Transverse colon (tissue), 4 donors: ENCODE measurements at regions not wholly inside any gene's neighbourhood (a gene's known extent, or its start where the extent isn't known, plus 50 kb on each side); places are given as distances from the start of the nearest gene placed in this dataset.

Experiments
- DNase-seq: peaks from one replicate; pipeline ENCODE4 v3.0.0-alpha.2; 2019
- H3K27ac ChIP-seq, 4 donors: fragments of 200-600 bp; sonication (generic); 2 replicates each; pipeline ENCODE4 v1.5.1; 2016 to 2018; ENCODE audit warnings: inconsistent platforms in 4 of 4
- H3K27me3 ChIP-seq: fragments of 200-600 bp; sonication (generic); 2 replicates; pipeline ENCODE4 v1.5.1; 2017; ENCODE audit warnings: inconsistent platforms
- H3K36me3 ChIP-seq, 4 donors: fragments of 200-600 bp; sonication (generic); 2 replicates each; pipeline ENCODE4 v1.5.1; 2017 to 2019; ENCODE audit warnings: inconsistent platforms in 4 of 4
- H3K4me1 ChIP-seq, 4 donors: fragments of 200-600 bp; sonication (generic); 2 replicates each; pipeline ENCODE4 v1.5.1; 2017 to 2020; ENCODE audit warnings: inconsistent platforms in 4 of 4
- H3K4me3 ChIP-seq, 4 donors: fragments of 200-600 bp; sonication (generic); 1 replicate in 1 of 4; 2 replicates in 3 of 4; pipeline versions ENCODE4 v1.5.1 to v1.6.1; 2017 to 2019; ENCODE audit warnings: inconsistent platforms in 4 of 4
- H3K9me3 ChIP-seq, 2 donors: fragments of 200-600 bp; sonication (generic); 2 replicates each; pipeline ENCODE4 v1.5.1; 2017 to 2019; ENCODE audit warnings: inconsistent platforms in 2 of 2
- CTCF ChIP-seq, 5 experiments: fragments of 200-600 bp in 3 of 5; fragments of 450-650 bp in 2 of 5; sonication (generic) in 3 of 5; IDR thresholded peaks; 1 replicate in 2 of 5; 2 replicates in 3 of 5; pipeline ENCODE4 v1.5.1; 2016 to 2017; ENCODE audit warnings: antibody characterized with exemption in 5 of 5, inconsistent platforms in 3 of 5, mild to moderate bottlenecking in 2 of 5, moderate library complexity in 1 of 5
- EP300 ChIP-seq: sonication (generic); formaldehyde crosslinking; IDR thresholded peaks from one replicate; pipeline ENCODE4 v1.6.1; 2017; ENCODE audit warnings: antibody characterized with exemption, low read depth
- POLR2A ChIP-seq: fragments of 450-650 bp; IDR thresholded peaks from one replicate; pipeline ENCODE4 v1.6.1; 2016; ENCODE audit warnings: antibody characterized with exemption, mild to moderate bottlenecking, moderate library complexity
- POLR2AphosphoS5 ChIP-seq, 3 donors: sonication (generic); formaldehyde crosslinking; IDR thresholded peaks; one replicate each; pipeline ENCODE4 v1.6.1; 2016; ENCODE audit warnings: antibody characterized with exemption in 3 of 3
- WGBS, 2 donors: methylation state at CpG; one replicate each; pipeline ENCODE4 v1.1.5; 2018; ENCODE audit warnings: low coverage in 1 of 2; 5-methylcytosine and 5-hydroxymethylcytosine counted together
- in situ Hi-C, 4 donors: fragments of 200-750 bp; cut with MboI; loops; one replicate each; pipeline versions ENCODE4 v1.15.0 to v1.15.1; 2017; ENCODE audit warnings: low sequenced_read_pairs in 3 of 4, low pct_ligation_motif_present in 1 of 4, low pct_unique_long_range_greater_than_20kb in 1 of 4
- intact Hi-C: fragments of 100-400 bp; cut with DNase I; formaldehyde crosslinking; loops from one replicate; pipeline ENCODE4 v1.15.1; 2023; ENCODE audit warnings: low total_unique reads

DNA sequence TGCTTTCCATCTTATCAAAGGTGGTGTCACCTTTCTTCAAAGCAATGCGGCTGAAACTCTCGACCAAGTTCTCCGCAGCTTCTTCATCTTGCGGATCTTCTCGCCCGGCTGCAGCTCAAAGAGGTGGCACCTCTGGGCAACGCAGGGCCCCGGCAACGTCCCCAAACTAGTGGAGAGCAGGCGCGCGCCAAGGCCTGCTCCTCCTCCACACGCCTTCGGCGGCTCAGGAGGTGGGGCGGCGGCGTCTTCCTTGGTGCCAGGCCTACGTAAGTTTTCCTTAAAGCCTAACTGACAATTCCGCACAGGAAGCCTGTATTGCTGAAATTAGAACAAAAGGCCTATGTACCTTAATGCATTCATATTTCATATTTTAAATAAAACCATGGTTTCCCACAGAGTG is 112.0 kb downstream of the TMX1 start:
- DNase-seq = no peak
- no peaks in the 10 kb centered on the region for H3K4me1 ChIP-seq
- no peaks in the 10 kb centered on the region for H3K27me3 ChIP-seq
- H3K36me3 ChIP-seq = no peaks in the 10 kb centered on the region
- 94% methylated on average over 6 to 20 of the region's 20 CpGs for WGBS, 2 donors
- no peaks in the 10 kb centered on the region for H3K9me3 ChIP-seq
- no peak for TF ChIP-seq POLR2A
- TF ChIP-seq EP300 = no peak
- no peak for TF ChIP-seq POLR2AphosphoS5 (IDR thresholded peaks at IDR 0.05)
- no peak for TF ChIP-seq CTCF (IDR thresholded peaks at IDR 0.05)
- intact Hi-C loops (no loop called here), in situ Hi-C loops (no loop called here)
- H3K27ac ChIP-seq = no peak overlapping the region
- H3K4me3 ChIP-seq = no peak overlapping the region

GRCh38 chr14:51353901-51354300 is 113.9 kb downstream of the TMX1 start:
- WGBS, 2 donors = 86 to 88% methylated on average over 1 of the region's 1 CpG
- no peaks in the 10 kb centered on the region for H3K36me3 ChIP-seq
- H3K4me3 ChIP-seq = no peak overlapping the region
- intact Hi-C loops (no loop called here), in situ Hi-C loops (no loop called here)
- no peaks in the 10 kb centered on the region for H3K27me3 ChIP-seq
- DNase-seq = no peak
- TF ChIP-seq POLR2A (no peak), POLR2AphosphoS5 (IDR thresholded peaks at IDR 0.05) (no peak), CTCF (IDR thresholded peaks at IDR 0.05) (no peak), EP300 (no peak)
- H3K9me3 ChIP-seq = no peaks in the 10 kb centered on the region
- no peaks in the 10 kb centered on the region for H3K4me1 ChIP-seq
- H3K27ac ChIP-seq = no peak overlapping the region

GRCh38 chr14:51354846-51355245 is 114.8 kb downstream of the TMX1 start:
- 75 to 96% methylated on average over 1 of the region's 1 CpG for WGBS, 2 donors
- Histone ChIP-seq H3K4me3 (no peak overlapping the region), H3K36me3 (no peaks in the 10 kb centered on the region), H3K9me3 (no peaks in the 10 kb centered on the region), H3K27me3 (no peaks in the 10 kb centered on the region), H3K4me1 (no peaks in the 10 kb centered on the region), H3K27ac (no peak overlapping the region)
- intact Hi-C loops (no loop called here), in situ Hi-C loops (no loop called here)
- no peak for DNase-seq
- TF ChIP-seq POLR2AphosphoS5 (IDR thresholded peaks at IDR 0.05) = no peak
- TF ChIP-seq POLR2A = no peak
- TF ChIP-seq EP300 = no peak
- TF ChIP-seq CTCF (IDR thresholded peaks at IDR 0.05) = no peak

DNA sequence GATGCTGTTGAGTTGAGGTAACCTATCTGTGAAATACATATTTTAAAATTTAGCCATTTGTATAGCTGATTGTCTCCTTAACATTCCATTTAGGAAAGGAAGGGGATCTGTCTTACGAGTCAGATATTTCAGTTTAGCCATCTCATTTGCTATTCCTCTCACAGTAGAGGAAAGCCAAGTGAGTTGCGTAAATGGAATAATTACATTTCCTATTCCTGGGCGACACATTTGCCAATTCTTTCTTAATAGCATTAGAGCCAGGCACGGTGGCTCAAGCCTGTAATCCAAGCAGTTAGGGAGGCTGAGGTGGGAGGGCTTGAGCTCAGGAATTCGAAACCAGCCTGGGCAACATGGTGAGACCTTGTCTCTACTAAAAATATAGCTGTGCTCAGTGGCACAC is 116.3 kb downstream of the TMX1 start:
- in situ Hi-C loops = no loop called here
- no peak overlapping the region for H3K27ac ChIP-seq
- H3K4me1 ChIP-seq = no peaks in the 10 kb centered on the region
- no peak overlapping the region for H3K4me3 ChIP-seq
- no peak for DNase-seq
- no peaks in the 10 kb centered on the region for H3K27me3 ChIP-seq
- TF ChIP-seq POLR2AphosphoS5 (IDR thresholded peaks at IDR 0.05) (no peak), CTCF (IDR thresholded peaks at IDR 0.05) (no peak), EP300 (no peak), POLR2A (no peak)
- WGBS, 2 donors = 75 to 97% methylated on average over 3 to 5 of the region's 5 CpGs
- intact Hi-C loops = no loop called here
- no peaks in the 10 kb centered on the region for H3K36me3 ChIP-seq
- H3K9me3 ChIP-seq = no peaks in the 10 kb centered on the region
